ENCODE measurements at regions not wholly inside any gene's neighbourhood (a gene's known extent, or its start where the extent isn't known, plus 50 kb on each side); places are given as distances from the start of the nearest gene placed in this dataset.
"Not testable (repeated sequence)": the region's sequence is repeated elsewhere in the genome, so short reads cannot be mapped to it uniquely, and the experiment has no call there.

- H3K4me3 ChIP-seq (replicated peaks; ENCODE audit: low read depth, low read length), result no peak overlapping the region
- H3K27me3 ChIP-seq (replicated peaks; ENCODE audit: control insufficient read depth, insufficient read depth, low read length), result no peaks in the 10 kb centered on the region
- DNase-seq (ENCODE audit: extremely low read depth, insufficient read length), result no peak
- no peak for TF ChIP-seq CTCF (IDR thresholded peaks at IDR 0.05; ENCODE audit: insufficient read depth, low read length, poor library complexity, severe bottlenecking)
- no peaks in the 10 kb centered on the region for H3K36me3 ChIP-seq (ENCODE audit: control insufficient read depth, insufficient read depth, low read length)
Observed at GRCh38 chr14:24699052-24699451, 65.1 kb upstream of the GZMB start.

- not testable (repeated sequence) for H3K36me3 ChIP-seq (ENCODE audit: control insufficient read depth, insufficient read depth, low read length); H3K27me3 ChIP-seq (replicated peaks; ENCODE audit: control insufficient read depth, insufficient read depth, low read length); DNase-seq (ENCODE audit: extremely low read depth, insufficient read length); H3K4me3 ChIP-seq (replicated peaks; ENCODE audit: low read depth, low read length)
Observed at GRCh38 chr14:24696280-24696920, 62.4 kb upstream of the GZMB start.

GRCh38 chr14:24695265-24696241, 61.6 kb upstream of the GZMB start:
- Histone ChIP-seq H3K4me3 (replicated peaks; ENCODE audit: low read depth, low read length) (no peak overlapping the region), H3K36me3 (ENCODE audit: control insufficient read depth, insufficient read depth, low read length) (no peaks in the 10 kb centered on the region)
- peak; percentile 35 for DNase-seq (ENCODE audit: extremely low read depth, insufficient read length)

GRCh38 chr14:24694680-24695079, 60.7 kb upstream of the GZMB start:
- no peak for DNase-seq (ENCODE audit: extremely low read depth, insufficient read length)
- Histone ChIP-seq H3K4me3 (replicated peaks; ENCODE audit: low read depth, low read length) (no peak overlapping the region), H3K36me3 (ENCODE audit: control insufficient read depth, insufficient read depth, low read length) (no peaks in the 10 kb centered on the region), H3K27me3 (replicated peaks; ENCODE audit: control insufficient read depth, insufficient read depth, low read length) (no peaks in the 10 kb centered on the region)
- no peak for TF ChIP-seq CTCF (IDR thresholded peaks at IDR 0.05; ENCODE audit: insufficient read depth, low read length, poor library complexity, severe bottlenecking)

More at GRCh38 chr14:24695265-24696241, 61.6 kb upstream of the GZMB start:
- no peaks in the 10 kb centered on the region for H3K27me3 ChIP-seq (replicated peaks; ENCODE audit: control insufficient read depth, insufficient read depth, low read length)
- TF ChIP-seq CTCF (IDR thresholded peaks at IDR 0.05; ENCODE audit: insufficient read depth, low read length, poor library complexity, severe bottlenecking), result no peak

- no peak for DNase-seq (ENCODE audit: extremely low read depth, insufficient read length)
- no peaks in the 10 kb centered on the region for H3K36me3 ChIP-seq (ENCODE audit: control insufficient read depth, insufficient read depth, low read length)
- no peak for TF ChIP-seq CTCF (IDR thresholded peaks at IDR 0.05; ENCODE audit: insufficient read depth, low read length, poor library complexity, severe bottlenecking)
- no peak overlapping the region for H3K4me3 ChIP-seq (replicated peaks; ENCODE audit: low read depth, low read length)
- H3K27me3 ChIP-seq (replicated peaks; ENCODE audit: control insufficient read depth, insufficient read depth, low read length), result no peaks in the 10 kb centered on the region
Observed at GRCh38 chr14:24693983-24694382, 60.0 kb upstream of the GZMB start.

GRCh38 chr14:24693353-24693737, 59.4 kb upstream of the GZMB start:
- H3K36me3 ChIP-seq (ENCODE audit: control insufficient read depth, insufficient read depth, low read length), result no peaks in the 10 kb centered on the region
- DNase-seq (ENCODE audit: extremely low read depth, insufficient read length), result no peak
- H3K27me3 ChIP-seq (replicated peaks; ENCODE audit: control insufficient read depth, insufficient read depth, low read length), result no peaks in the 10 kb centered on the region
- H3K4me3 ChIP-seq (replicated peaks; ENCODE audit: low read depth, low read length), result no peak overlapping the region
- no peak for TF ChIP-seq CTCF (IDR thresholded peaks at IDR 0.05; ENCODE audit: insufficient read depth, low read length, poor library complexity, severe bottlenecking)
